Hepatic stellate cell (primary cell): ENCODE measurements at regions not wholly inside any gene's neighbourhood (a gene's known extent, or its start where the extent isn't known, plus 50 kb on each side); places are given as distances from the start of the nearest gene placed in this dataset.

ENCODE experiments used
- DNase-seq: peaks from one replicate; pipeline ENCODE4 v3.0.0; 2011; ENCODE audit warnings: low spot score

- no peak for DNase-seq
Observed at GRCh38 chr15:69744391-69745162, 292.0 kb downstream of the RPLP1 start.

GRCh38 chr15:69747193-69747592 is 294.6 kb downstream of the RPLP1 start:
- DNase-seq = no peak

DNA sequence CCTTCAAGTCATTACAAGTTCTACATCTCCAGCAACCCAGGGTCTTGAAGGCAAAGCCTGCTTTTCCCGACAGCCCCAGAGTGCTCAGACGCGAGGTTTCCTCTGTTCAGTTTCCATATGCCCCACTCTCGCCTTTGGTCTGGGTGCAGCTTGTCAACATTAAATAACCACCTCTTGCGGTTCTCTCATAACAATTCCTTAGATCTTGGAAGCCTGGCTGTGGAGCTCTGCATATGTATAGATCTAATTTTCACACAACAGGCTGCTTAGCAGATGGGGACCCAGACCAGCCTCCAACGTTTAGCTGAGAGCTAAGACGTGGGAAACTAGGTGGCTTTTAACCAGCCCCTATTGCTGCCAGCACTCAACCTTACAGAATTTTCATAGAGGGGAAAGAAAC is 295.5 kb downstream of the RPLP1 start:
- DNase-seq = no peak

DNA sequence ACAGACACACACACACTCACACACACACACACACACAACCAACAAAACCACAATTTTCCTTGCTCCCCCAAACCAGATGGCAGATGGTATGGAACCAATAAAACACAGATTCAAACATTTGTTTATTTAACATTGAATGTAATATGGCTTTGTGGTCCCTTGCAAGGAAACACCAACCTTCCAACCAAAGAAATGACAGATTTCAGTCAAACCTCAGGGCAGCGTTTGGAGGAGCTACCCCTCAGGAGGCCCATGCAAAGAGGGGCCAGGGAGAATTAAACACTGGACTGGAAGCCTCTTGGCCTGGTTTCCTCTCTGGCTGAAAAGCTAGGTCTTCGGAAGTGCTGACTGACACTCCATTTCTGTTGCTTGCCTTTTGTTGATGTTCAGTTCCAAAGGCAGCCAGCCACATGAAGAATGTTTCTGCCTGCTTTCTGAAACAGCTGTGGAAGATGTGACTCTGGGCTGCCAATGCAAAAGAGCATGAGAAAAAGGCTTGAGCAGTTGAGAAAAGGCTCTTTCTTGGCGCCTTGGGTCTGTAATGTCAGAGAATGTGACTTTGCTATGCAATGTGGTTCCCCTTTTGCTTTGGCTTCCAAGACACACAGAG is 296.1 kb downstream of the RPLP1 start:
- no peak for DNase-seq

GRCh38 chr15:69749274-69749673 is 296.7 kb downstream of the RPLP1 start:
- no peak for DNase-seq

- no peak for DNase-seq
Observed at GRCh38 chr15:69749797-69750196, 297.2 kb downstream of the RPLP1 start.

GRCh38 chr15:69750253-69750652 is 297.6 kb downstream of the RPLP1 start:
- no peak for DNase-seq

DNA sequence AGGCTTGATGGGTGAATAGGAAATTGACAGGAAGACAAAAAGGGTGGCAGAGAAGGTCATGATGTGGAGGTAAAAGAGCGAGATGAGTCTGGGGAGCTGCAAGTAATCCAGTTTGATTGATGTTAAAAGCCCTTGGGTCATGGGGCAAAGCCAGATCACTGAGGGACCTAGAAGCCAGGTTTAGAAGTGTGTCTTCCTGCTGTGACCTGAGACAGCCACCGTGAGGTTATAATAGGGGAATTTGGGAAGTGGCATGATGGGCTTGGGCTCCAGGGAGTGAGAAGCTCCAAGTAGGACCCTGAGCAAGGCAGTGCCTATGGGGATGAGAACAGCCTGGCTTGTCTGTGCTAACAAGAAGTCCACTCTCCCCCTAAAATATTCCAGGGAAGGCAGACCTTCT is 298.5 kb downstream of the RPLP1 start:
- no peak for DNase-seq

- no peak for DNase-seq
Observed at GRCh38 chr15:69751566-69751965, 298.9 kb downstream of the RPLP1 start.

- no peak for DNase-seq
Observed at GRCh38 chr15:69753867-69754266, 301.2 kb downstream of the RPLP1 start.

DNA sequence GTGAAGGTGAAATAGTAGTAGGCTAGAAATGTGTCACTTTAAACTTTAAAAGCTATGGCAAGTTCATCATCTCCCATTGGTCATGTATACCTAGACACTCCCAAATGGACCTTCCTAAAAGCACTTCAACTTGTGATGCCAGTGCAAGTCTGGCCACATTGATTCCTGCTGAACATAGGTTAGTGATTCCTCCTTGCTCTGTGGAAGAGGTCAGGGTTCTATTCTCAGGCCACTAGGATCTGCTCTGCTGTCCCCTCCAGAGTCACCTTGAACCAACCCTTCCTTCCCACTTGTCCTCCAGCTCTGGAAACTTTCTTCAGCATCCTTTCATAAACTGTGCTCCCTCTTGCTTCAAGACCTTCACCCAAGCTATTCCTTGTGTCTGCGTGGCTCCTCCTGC is 301.7 kb downstream of the RPLP1 start:
- DNase-seq = no peak

- no peak for DNase-seq
Observed at GRCh38 chr15:69755551-69756310, 303.1 kb downstream of the RPLP1 start.

DNA sequence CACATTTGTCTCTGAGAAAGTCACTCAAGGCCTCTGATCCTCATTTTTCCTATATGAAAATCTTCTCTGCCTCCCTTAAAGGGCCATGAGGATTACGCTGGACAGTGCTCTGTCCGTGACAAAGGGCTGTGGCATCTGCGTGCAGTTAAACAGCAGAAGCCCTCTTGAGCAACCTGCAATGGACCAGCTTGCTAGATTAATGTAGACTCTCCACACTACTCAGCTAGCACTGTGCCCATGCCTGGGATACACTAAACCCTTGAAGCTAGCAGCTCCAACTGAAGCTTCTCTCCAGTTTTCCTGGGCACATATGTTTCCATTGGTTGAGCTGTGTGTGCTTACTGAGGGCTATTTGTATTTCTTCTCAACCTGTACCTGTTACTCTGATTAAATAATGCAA is 303.8 kb downstream of the RPLP1 start:
- no peak for DNase-seq

DNA sequence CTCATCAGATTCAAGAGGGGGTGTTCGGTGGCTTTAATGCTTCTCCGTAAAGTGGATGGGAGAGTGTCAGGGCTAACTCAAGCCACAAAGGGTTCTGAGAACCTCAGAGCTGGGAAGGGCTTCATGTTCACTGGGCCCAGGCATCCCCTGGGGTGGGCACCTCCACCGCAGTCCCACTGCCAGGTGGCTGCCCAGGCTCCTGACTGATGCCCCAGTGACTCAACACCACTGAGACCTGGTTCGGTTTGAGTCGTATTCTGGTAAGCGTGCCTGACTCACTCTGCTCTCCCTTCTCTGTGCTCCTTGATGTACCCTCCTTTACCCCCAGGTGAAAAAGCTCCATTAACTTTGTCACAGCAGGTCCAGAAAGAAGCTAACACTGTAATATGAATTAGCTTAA is 304.6 kb downstream of the RPLP1 start:
- DNase-seq = no peak

DNA sequence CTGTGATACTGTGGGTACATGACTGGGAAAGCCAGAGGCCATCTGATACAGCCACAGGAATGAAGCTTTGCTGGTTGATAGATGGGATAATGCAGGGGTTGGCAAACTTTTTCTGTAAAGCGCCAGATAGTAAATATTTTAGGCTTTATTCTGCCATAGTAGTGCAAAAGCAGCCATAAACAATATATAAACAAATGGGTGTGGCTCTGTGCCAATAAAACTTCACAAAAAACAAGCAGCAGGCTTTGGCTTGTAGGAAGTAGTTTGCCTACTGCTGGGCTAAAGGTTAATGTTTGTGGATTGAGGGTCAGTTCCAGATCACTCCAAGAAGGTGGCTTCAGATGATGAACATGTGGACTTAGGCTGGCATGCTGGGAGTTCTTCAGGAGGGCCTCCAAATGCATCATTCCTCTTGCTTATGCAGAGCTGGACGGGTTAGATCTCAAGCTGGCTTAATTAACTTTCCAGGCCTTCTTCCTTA is 305.7 kb downstream of the RPLP1 start:
- peak; percentile 28 for DNase-seq

DNA sequence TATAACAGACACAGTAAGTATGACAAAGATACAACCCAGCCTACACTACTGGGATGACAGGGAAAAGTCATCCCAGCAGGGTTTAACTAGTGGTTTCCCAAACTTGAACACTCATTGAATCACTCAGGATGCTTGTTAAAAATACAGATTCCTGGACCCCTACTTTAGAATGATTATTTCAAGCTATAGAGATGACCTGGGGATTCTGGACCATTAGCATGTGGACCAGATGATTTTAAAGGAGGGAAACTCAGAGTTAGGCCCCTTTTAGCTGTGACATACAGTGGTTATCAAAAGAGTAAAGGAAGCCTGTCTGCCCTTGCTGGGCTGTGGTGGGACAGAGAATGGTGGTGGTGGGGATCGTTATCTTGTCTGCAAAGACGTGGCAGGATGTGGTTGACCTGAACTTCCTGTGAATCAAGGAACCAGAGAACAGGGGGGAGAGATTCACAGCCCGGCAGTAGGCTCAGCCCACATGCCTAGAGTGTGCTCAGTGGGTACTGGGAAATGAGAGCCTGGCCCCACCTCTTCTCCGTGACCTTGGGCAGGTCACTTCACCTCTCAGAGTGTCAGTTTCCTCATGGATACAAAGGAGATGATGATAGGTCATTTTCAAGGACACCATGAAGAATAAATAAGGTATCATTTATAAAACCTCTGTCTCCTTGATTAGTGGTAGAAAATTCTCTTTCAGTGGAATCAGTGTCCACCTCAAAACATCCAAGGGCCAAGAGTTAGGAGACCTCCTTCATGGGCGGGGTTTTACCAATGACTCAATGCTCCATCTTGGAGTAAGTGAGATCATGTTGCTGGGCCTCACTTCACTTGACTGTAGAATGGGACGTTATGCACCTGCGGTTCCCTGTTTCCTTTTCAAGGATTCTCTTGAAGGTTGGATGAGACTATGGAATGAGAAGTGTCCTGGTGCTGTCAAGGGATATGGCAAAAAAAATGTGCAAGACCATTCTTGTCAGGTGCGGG is 306.5 kb downstream of the RPLP1 start:
- DNase-seq = no peak

DNA sequence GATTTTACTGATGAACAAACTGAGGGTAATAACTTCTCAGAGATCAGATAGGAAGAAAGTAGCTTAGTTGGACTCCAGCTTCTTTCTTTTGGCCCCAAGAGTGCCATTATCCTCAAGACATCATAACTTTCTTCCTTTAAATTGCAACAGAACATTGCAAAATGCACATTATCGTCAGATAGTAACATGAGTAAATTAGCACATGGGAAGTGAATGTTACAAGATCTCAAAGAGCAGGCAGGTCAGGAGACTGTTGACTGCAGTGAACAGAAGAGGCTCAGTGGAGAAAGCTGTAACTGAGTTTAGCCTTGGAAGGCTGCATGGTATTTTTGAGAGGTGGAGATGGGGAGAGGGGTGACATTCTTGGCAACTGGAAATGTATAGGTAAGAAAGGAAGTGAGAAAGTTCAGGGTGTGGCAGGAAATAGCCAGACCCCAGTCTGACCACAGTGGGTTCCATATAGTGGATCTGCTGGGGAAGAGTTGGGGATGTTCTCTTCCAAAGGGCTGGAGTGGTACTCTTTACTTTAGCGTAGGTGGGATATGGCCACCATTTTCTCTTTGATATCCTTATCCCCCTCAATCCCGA is 307.7 kb downstream of the RPLP1 start:
- no peak for DNase-seq

GRCh38 chr15:69760890-69761568 is 308.4 kb downstream of the RPLP1 start:
- DNase-seq = peak; percentile 88

GRCh38 chr15:69762373-69763148 is 309.9 kb downstream of the RPLP1 start:
- DNase-seq = no peak

DNA sequence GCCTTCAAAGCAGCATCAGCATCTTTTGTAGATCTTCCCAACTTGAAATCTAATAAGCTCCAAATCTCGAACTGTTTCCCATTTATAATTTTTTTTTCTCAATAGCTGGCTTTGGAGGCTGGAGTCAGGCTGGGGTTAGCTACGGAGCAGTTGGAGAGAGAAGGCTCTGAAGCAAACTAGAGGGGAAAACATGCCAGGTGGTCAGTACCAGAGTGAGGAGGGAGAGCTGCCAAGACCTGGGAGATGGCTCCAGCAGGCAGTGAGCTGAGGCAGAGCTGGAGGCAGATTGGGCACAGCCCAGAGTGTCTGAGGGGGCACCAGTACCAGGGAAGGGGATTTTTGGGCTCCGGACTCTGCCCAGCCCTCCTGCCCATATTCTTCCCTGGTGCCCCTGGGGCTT is 311.2 kb downstream of the RPLP1 start:
- no peak for DNase-seq
